ENCODE measurements at regions not wholly inside any gene's neighbourhood (a gene's known extent, or its start where the extent isn't known, plus 50 kb on each side); places are given as distances from the start of the nearest gene placed in this dataset.

GRCh38 chr2:41294331-41294730, 753.5 kb upstream of the PKDCC start:
- TF ChIP-seq CTCF (IDR thresholded peaks at IDR 0.05; ENCODE audit: low read depth, low read length): no peak
- DNase-seq (ENCODE audit: extremely low read depth, low read depth): no peak

- no peak for DNase-seq (ENCODE audit: extremely low read depth, low read depth)
- TF ChIP-seq CTCF (IDR thresholded peaks at IDR 0.05; ENCODE audit: low read depth, low read length): no peak
These were observed 734.7 kb upstream of the PKDCC start for GRCh38 chr2:41313082-41313481.

GRCh38 chr2:41314511-41315070, 733.2 kb upstream of the PKDCC start:
- TF ChIP-seq CTCF (IDR thresholded peaks at IDR 0.05; ENCODE audit: low read depth, low read length): no peak
- DNase-seq (ENCODE audit: extremely low read depth, low read depth): no peak

GRCh38 chr2:41319437-41319836, 728.4 kb upstream of the PKDCC start:
- no peak for TF ChIP-seq CTCF (IDR thresholded peaks at IDR 0.05; ENCODE audit: low read depth, low read length)
- no peak for DNase-seq (ENCODE audit: extremely low read depth, low read depth)

- no peak for TF ChIP-seq CTCF (IDR thresholded peaks at IDR 0.05; ENCODE audit: low read depth, low read length)
- no peak for DNase-seq (ENCODE audit: extremely low read depth, low read depth)
These were observed 727.3 kb upstream of the PKDCC start for GRCh38 chr2:41320491-41320890.

- no peak for TF ChIP-seq CTCF (IDR thresholded peaks at IDR 0.05; ENCODE audit: low read depth, low read length)
- DNase-seq (ENCODE audit: extremely low read depth, low read depth): no peak
These were observed 726.5 kb upstream of the PKDCC start for GRCh38 chr2:41321351-41321750.

GRCh38 chr2:41326851-41327250, 721.0 kb upstream of the PKDCC start:
- DNase-seq (ENCODE audit: extremely low read depth, low read depth): no peak
- no peak for TF ChIP-seq CTCF (IDR thresholded peaks at IDR 0.05; ENCODE audit: low read depth, low read length)

All from AG09319 (cell line).